ENCODE measurements at regions not wholly inside any gene's neighbourhood (a gene's known extent, or its start where the extent isn't known, plus 50 kb on each side); places are given as distances from the start of the nearest gene placed in this dataset.

DNA sequence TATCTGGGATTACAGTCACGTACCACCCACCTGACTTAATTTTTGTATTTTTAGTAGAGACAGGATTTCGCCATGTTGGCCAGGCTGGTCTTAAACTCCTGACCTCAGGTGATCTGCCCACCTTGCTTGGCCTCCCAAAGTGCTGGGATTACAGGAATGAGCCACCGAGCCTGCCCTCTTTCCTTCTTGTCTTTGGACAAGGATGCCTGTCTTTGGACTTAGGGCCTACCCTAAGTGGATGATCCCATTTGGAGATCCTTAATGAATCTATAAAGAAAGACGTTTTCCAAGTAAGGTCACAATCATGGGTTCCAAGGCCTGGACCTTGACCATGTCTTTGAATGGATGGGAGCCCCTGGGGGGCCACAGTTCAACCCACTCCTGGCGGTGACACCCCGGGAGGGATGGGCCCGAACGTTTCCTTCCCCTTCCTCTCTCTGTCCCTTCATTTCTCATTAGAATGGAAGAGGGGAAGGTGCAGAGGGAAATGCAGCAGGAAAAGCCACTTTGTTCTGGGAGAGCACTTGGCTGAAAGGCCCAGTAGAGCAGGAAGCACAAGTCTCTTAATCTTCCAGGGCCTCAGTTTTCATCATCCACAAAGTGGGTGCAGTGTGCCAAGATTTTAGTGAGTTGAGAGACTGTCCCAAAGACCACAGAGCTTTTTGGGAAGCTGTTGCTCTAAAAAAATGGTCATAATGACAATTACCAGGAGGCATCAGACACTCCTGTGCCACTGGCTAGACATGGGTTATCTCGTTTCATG, 353.3 kb downstream of the SEC14L1 start:
- no peak for DNase-seq

DNA sequence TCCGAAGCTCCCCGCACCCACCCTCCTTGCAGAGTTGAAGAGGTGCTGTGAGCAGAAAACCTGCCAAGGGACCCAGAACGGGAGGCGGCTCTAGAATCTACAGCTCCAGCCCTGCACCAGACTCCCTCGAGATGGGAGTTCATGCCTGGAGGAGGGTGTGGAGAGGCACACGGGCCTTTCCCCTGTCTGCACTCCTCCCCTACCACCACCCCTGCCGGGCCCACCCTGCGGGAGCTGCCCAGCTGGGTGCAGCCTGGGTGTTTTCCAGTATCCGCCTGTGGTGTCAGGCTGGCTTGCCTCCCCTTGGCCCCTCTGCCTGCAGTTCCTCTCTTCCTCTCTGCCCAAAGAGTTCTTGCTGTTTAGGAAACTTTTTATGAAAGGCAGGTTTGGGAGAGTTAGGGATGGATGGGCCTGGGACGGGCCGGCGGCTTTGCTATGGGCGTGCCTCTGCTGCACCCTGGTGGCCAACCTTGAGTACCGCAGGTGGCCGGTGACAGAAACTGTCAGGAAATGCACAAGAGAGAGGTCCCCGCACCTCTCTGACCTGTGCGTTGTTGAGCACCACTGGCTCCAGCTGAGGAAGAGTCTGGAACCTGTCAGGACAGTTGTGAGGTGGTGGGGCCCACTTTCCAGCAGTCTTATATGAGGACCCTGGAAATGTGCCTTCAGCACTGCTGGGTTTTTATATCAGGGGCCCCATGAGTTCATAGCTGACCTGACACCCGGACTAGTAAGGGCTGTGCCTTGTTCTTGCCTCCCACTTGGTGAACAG, 354.1 kb downstream of the SEC14L1 start:
- DNase-seq: peak; percentile 78

DNA sequence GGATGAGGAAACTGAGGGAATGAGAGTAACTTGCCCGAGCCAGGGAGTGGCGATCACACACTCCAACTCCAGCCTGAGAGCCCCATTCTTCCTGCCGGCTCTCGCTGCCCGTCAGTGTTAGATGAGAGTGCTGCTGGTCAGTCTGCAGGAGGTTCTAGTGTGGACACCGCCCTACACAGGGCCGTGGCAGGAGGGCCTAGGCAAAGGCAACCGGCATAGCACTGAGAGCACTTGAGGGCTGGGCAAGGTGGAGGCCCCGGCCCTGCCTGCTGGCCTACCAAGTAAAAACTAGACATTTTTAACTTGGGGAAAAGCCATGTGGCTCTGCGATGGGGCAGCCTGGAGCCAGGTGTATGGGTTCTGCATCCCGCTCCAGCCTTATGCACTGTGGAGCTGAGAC, 354.8 kb downstream of the SEC14L1 start:
- no peak for DNase-seq

DNA sequence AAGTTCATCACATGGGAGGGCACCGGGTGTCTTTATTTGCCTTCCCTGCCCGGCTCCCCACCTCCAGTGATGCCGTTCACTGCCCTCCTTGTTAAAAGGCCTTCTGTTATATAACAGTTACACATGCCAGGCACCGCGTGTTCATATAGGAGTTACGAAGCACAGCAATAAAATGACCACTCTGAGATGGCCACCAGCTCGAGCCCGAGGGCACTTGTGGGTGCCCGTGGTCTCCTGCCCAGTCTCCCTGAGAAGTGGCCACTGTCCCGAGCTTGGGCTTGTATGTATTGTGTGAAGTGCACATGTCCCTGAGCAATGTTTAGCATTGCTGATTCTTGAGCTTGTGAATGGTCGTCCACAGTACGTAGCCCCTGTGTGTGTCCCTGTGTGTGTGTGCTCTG, 355.6 kb downstream of the SEC14L1 start:
- DNase-seq: no peak

DNA sequence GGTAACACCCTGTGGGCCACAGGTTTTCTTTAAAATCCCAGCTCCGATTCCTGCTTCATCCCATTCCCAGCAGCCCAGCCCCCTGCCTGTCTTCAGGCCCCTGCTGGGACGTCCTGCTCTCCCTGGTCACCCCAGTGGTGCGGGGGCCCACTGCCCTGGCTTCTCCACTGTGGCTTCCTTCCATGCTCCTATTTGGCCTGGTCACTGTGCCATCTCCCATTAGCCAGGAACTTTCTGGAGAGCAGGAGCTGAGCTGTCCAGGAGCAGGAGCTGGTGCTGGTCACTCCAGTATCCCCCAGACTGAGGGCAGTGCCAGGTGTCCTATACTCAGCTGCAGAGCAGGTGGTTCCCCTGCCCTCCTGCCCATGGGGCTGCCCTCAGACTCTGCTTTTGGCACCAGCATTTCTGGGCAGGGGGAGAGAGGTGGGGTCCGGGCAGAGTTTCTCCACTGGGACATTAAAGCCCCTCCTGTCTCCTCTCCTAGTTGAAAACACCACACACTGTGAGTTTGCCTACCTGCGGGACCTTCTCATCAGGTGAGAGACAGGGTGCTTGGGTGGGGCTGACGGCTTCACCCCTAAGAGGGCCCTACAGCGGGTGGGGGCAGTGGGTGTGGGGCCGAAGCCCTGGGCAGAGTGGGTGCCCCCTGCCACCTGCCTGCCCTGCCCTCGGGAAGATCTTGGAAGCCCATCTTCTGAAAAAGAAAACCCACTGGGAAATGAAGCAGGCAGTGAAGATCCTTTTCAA, 356.2 kb downstream of the SEC14L1 start:
- DNase-seq: no peak

DNA sequence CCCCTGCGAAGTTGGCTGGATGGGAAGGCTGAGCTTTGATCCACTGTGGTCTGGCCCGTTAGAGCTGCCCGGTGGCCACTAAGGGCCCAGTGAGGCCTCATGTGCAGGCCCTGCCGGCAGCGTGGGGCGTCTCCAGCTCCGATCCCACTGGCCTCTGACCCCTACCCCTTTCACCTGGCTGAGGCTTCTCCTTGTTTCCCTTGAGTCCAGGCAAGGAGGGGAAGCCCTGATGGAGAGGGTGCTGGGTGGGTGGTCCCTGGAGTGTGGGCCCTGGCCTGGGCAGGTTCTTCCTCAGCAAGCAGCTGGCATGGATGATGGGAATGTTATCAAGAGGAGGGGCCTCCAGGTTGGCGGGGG, 356.8 kb downstream of the SEC14L1 start:
- DNase-seq: no peak

DNA sequence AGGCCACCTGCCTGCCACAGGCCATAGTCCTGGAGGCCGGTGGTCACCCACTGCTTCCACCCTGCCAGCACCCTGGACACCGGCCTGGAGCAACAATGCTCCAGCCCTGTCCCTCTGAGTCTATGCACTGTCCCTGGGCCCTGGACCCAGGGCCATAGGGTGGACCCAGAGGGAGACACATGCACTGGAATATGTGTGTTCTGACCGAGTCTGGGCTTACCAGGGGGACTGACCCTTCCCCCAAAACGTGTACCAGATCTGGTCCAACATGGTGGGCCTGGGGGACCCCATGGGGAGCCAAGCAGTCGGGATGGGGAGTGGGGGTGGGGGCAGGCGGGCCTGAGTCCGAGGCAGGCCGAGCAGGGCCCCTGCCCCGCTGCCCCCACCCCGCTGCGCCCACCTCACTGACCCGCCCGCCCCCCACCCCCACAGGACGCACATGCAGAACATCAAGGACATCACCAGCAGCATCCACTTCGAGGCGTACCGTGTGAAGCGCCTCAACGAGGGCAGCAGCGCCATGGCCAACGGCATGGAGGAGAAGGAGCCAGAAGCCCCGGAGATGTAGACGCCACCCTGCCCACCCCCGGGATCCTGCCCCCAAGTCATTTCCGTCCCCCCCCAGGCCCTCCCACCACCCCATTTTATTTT, 357.4 kb downstream of the SEC14L1 start:
- no peak for DNase-seq

DNA sequence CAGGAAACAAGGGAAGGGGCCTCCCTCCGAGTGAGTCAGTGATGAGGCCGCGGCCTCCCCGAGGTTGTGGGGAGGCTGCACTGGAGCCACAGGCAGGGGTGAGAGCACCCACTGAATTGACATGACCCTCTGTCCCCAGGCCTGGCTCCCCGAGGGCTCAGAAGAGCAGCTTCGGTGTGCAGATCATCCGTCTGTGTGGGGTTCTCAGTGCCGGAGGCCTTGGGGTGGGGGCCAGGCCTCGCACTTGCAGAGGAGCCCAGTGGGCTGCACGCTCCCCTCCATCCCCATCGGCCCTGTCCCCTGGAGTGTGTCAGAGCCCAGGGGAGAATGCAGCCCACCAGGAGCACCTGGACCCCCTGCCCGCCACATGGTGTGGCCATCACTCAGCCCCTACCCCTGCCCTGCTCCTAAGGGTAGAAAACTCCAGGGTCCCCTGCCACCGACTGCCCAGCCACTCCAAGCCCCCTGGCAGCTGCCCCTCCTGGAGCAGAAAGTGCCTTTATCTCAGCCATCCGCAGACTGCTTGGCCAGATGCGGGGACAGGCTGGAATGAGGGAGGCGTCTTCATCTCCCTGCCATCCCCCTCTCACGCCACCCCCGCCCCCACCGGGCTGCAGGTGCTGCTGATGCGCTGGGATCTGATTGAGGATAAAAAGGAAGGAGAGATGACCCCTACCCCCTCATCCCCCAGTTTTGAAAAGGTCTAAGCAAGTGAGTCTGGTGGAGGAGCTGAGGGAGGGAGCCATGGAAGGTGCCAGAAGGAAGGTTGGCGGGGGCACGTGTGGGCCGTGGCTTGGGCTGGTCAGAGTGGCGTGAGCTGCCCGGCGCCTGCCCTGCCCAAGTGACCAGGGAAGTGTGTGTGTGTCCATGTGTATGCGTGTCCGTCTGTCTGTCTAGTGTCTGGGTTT, 358.3 kb downstream of the SEC14L1 start:
- no peak for DNase-seq

DNA sequence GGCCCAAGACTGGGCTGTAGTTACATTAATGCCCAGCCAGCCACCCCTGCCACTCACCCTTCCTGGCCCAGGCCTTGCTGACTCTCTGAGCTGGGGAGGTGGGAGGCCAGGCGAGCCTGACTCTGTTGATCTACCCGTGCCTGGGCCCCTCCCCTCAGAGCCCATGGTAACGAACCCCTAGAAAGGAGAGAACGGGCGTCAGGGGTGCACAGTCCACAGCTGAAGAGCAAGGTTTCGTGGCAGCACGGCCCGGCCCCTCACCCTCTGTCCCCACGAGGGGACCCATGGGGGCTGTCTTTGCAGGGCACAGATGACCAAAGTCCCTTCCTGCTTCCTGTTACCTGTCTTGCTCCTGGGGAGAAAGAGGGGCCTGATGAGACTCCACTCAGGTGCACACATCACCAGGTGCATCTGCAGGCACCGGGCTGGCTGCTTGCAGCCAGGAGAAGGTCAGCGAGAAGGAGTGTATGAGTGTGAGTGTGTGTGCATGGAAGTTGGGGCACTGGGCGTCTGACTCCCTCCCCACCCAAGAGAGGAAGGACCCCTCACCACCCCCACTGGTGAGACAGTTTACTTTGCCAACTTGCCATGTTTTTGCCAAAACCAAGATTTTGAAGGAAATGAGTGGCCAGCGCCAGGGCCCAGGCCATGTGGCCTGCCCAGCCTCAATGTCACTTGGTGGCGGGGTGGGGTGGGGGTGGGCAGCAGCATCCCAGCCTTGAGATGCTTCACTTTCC, 359.1 kb downstream of the SEC14L1 start:
- no peak for DNase-seq

DNA sequence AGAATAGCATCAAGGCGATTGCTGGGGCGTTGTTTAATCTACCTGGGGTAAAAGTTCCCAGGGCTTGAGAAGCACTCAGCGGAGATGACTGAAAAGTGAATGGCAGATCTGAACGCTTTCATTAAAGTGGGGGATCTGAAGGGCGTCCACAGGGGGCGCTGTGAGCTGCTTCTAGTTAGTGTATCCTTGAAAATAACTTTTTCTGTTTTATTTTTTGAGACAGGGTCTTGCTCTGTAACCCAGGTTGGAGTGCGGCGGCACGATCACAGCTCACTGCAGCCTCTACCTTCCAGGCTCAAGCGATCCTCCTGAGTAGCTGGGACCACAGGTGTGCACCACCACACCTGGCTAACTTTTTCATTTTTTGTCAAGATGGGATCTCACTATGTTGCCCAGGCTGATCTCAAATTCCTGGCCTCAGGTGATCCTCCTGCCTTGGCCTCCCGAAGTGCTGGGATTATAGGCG, 360.4 kb downstream of the SEC14L1 start:
- DNase-seq: peak; percentile 37

DNA sequence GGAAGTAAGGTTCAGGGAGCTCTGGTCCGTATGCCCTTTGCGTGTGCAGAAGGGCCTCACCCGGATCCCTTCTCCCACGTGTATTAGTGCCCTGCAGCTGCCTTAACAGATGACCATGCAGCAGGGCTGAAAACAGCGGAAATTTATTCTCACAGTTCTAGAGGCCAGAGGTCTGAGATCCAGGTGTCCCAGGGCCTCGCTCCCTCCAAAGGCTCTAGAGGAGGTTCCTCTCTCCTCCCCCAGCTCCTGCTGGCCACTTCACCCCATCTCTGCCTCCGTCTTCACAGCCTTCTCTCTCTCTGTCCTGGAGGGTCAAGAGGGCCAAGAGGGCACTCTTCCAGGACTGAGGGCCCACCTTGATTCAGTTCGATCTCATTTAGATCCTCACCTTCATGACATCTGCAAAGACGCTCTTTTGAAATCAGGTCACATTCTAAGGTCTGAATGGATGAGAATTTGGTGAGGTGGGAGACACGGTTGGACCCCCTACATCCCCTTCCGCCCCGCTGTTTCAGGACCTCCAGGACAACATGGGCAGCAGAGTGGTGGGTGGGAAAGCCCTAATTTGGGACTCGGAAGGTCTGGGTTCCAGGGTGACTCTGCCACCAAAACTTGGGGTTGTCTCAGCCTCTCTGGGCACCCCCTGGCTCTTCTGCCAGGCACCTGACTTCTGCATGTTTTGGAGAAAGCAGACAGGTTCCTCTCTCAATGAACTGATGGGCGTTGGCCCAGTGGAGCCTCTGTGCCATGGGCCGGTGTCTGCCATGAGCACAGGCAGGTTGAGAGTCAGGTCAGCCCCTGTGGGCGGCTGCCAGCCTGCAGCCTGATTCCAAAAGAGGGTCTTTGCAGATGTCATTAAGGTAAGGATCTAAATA, 361.2 kb downstream of the SEC14L1 start:
- no peak for DNase-seq

DNA sequence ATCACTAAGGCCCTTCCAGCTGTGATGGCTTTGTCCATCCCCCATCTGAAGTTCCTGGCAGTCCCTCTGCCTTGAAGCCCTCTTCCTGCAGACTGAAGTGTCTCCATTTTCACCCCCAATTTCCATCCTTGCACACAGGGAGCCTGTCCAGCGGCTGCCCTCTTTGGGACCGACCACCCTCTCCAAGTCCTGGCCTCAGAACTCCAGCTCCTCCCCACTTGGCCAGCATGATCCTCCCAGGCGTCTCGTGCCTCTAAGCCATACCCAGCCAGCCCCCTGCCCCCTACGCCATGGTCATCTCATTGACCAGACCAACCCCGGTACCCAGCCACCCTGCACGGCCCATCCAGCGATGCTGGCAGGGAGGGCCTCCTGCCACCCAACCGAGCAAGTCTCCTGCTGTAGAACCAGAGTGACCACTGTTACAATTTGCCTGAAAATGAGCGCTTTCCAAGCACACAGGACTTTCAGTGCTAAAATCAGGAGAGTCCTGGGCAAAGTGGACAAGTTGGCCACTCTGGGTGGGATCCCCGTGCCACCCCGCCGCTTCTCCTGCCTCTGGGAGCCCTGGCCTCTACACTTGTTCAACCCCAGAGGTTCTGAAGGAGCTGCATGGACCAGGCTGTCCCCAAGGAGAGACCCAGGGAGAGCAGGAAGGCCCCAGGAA, 362.0 kb downstream of the SEC14L1 start:
- DNase-seq: no peak

DNA sequence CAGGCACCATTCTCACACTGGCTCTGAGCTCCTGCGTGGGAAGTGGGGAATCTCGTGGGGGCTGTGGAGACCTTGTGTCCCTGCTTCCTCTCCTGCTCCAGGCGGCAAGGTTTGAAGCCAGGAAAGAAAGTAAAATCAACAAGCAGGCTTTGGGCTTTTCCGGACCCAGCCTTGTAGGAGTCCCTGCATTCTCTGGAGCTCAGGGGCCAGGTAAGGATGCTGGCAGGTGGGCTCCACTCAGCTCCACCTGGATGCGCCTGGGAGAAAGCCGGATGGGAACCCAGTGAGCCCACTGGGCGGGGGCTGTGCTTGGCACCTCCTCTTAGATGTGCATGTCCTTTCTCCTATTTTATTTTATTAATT, 362.5 kb downstream of the SEC14L1 start:
- no peak for DNase-seq

DNA sequence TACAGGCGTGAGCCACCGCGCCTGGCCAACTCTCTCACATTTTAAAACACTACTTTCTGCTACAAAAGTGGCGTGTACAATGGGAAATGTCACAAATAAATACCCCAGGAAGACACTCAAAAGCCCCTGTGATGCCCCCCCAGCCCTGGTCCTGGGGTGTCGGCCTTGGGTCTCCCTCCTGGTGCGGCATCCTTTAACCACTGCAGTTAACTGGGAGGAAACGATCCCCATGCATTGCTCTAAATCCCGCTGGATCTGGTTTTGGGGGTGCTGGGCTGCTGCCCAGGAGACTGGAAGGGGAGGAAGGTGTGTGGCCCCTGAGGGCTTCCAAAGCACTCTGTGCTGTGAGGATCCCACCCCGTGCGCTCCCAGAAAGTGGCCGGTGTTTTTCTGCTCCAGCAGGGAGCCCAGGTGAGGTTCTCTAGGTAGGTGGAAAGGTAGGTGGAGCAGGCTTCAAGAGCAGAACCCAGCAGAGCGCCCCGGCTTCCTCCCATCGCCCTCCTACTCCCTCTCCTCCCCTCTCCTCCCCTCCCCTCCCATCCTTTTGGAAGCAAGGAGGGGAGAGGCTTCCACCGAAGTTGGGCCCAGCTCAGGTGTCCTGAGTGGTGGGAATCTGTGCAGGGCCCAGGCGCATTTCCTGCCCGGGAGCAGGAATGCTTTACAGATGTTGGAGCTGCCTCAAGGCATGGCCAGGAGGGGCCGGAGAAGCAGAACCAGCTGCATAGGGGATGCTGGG, 363.3 kb downstream of the SEC14L1 start:
- DNase-seq: no peak

DNA sequence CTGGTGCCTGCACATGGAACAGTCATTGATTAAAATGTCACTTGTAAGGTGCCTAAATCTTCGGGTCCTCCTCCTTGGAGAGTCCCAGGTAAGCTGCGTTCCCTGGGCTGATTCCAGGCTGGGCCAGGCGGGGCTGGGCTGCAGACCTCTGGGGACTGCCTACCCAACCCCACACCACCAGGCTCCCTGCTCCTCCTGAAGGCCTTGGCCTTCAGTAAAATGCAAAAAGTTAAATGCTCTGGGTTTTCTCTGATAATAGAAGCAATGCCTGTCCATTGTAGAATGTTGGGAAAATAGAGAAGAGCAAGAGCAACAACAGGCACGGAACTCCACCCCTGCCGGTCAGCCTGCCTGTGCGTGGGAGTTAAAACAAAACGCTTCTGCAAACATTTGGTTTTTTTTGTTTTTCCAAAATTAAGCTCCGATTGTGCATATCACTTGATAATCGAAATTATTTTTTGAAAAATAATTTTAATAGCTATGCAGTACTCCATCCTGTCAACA, 363.9 kb downstream of the SEC14L1 start:
- no peak for DNase-seq

DNA sequence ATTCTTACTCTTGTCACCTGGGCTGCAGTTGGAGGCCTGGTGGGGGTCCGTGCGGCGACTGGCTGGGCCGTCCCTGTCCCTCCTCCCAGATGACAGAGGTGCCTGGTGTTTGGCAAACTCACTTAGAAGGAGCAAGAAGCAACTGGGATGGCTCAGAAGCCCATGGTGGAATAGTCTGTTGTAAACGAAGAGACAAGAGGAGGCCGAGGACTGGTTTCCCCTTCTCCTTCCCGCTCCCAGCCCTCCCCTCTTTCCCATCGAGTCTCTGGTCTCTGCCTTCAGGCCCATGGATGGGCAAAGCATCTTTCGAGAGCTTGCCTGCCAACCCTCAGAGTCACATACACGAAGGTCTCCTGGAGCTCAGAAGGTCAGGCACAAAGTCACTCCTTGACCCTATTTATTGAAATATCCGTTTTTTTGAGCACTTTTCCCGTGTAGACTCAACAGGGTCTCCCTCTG, 364.4 kb downstream of the SEC14L1 start:
- no peak for DNase-seq

DNA sequence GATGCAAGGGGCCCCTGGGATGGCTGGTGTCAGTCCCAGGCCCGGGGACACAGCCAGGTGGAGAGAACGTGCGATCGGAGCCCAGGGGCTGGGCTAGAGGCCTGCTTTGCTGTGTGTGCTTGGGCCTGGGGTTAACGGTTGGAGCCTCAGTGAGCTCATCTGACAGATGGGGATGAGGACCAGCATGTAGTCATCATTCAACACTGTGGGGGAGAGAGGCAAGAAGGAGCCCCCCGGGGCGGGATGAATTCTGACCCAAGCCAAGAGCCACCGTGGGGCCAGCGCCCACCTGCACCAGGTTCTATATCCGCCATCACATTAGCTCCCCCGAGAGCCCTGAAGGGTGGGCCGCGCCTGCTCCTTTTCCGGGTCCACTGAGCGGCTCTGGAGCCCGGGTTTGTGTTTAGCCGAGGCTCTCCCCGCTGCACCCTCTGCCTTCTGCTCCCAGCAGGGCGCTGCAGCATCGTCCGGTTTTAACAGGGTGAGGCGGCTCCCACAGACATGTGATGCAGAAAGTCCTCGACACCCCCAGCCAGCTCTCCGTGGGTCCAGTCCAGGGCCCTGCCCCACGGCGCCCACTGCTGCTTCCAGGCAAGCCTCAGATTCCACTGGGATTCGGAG, 365.7 kb downstream of the SEC14L1 start:
- DNase-seq: no peak

Data from activated CD4-positive, alpha-beta T cell treated with anti-CD3 and anti-CD28 coated beads, Interleukin-10, Interleukin-2, amounts not matched to agents 100 ng/mL and 50 ng/mL, durations not matched to agents 16 hours and 8 hours (primary cell).